ENCODE measurements at regions not wholly inside any gene's neighbourhood (a gene's known extent, or its start where the extent isn't known, plus 50 kb on each side); places are given as distances from the start of the nearest gene placed in this dataset.
"Not testable (repeated sequence)": the region's sequence is repeated elsewhere in the genome, so short reads cannot be mapped to it uniquely, and the experiment has no call there.

- Histone ChIP-seq H3K4me3 (ENCODE audit: low read depth, low read length) (no peak overlapping the region), H3K27ac (ENCODE audit: extremely low read depth, low read depth, low read length) (no peak overlapping the region), H3K36me3 (ENCODE audit: control insufficient read depth in 2 of 2, insufficient read depth in 1 of 2, low read length in 2 of 2) (no peaks in the 10 kb centered on the region), H3K4me1 (ENCODE audit: control insufficient read depth, insufficient read depth, low read length) (no peaks in the 10 kb centered on the region), H3K9me3 (ENCODE audit: control insufficient read depth, insufficient read depth, low read depth, low read length) (no peaks in the 10 kb centered on the region)
- ChIA-PET POLR2A (no interaction called here), CTCF (no interaction called here)
- TF ChIP-seq ZNF747 (tag by site-specific recombination; IDR thresholded peaks at IDR 0.05) (no peak), ZNF530 (tag by site-specific recombination; IDR thresholded peaks at IDR 0.05; ENCODE audit: low read depth) (no peak), ZNF121 (tag by site-specific recombination; IDR thresholded peaks at IDR 0.05) (no peak), ZNF654 (tag by site-specific recombination; IDR thresholded peaks at IDR 0.05; ENCODE audit: low read depth) (no peak), ZNF639 (tag by site-specific recombination; IDR thresholded peaks at IDR 0.05) (no peak), KLF8 (tag by site-specific recombination; IDR thresholded peaks at IDR 0.05) (no peak), ZNF140 (tag by site-specific recombination; IDR thresholded peaks at IDR 0.05) (no peak), ZNF433 (tag by site-specific recombination; IDR thresholded peaks at IDR 0.05; ENCODE audit: low read depth) (no peak), ZNF214 (tag by site-specific recombination; IDR thresholded peaks at IDR 0.05; ENCODE audit: borderline replicate concordance) (no peak), ZNF549 (tag by site-specific recombination; IDR thresholded peaks at IDR 0.05) (no peak), ZNF544 (tag by site-specific recombination; IDR thresholded peaks at IDR 0.05) (no peak)
These were observed 157.5 kb upstream of the SMIM31 start for GRCh38 chr4:164596318-164596878.

- Histone ChIP-seq H3K4me1 (ENCODE audit: control insufficient read depth, insufficient read depth, low read length) (no peaks in the 10 kb centered on the region), H3K27ac (ENCODE audit: extremely low read depth, low read depth, low read length) (no peak overlapping the region), H3K4me3 (ENCODE audit: low read depth, low read length) (no peak overlapping the region), H3K36me3 (ENCODE audit: control insufficient read depth in 2 of 2, insufficient read depth in 1 of 2, low read length in 2 of 2) (no peaks in the 10 kb centered on the region), H3K9me3 (ENCODE audit: control insufficient read depth, insufficient read depth, low read depth, low read length) (no peaks in the 10 kb centered on the region)
- TF ChIP-seq ZBTB48 (tag by site-specific recombination; IDR thresholded peaks at IDR 0.05) (no peak), ZNF274 (IDR thresholded peaks at IDR 0.05; ENCODE audit: low read length) (no peak), ZNF274 (tag by site-specific recombination; IDR thresholded peaks at IDR 0.05; ENCODE audit: borderline replicate concordance) (no peak)
- CTCF ChIA-PET, result no interaction called here
- POLR2A ChIA-PET, result no interaction called here
These were observed 157.0 kb upstream of the SMIM31 start for GRCh38 chr4:164596927-164597326.

- no peaks in the 10 kb centered on the region for H3K9me3 ChIP-seq (ENCODE audit: control insufficient read depth, insufficient read depth, low read depth, low read length)
- no peaks in the 10 kb centered on the region for H3K4me1 ChIP-seq (ENCODE audit: control insufficient read depth, insufficient read depth, low read length)
- POLR2A ChIA-PET, result no interaction called here
- TF ChIP-seq ZNF571 (tag by site-specific recombination; IDR thresholded peaks at IDR 0.05), result no peak
- peak; percentile 44; the same call in 1 of the 2 replicates for TF ChIP-seq ZNF280D (tag by site-specific recombination; IDR thresholded peaks at IDR 0.05)
- no peak overlapping the region for H3K4me3 ChIP-seq (ENCODE audit: low read depth, low read length)
- CTCF ChIA-PET, result interaction anchor here (0.7 kb wide), 1 partner anchor 130 kb away, joined by 3 read pairs; no protein-coding TSS in a partner anchor
- no peaks in the 10 kb centered on the region for H3K36me3 ChIP-seq (ENCODE audit: control insufficient read depth in 2 of 2, insufficient read depth in 1 of 2, low read length in 2 of 2)
- H3K27ac ChIP-seq (ENCODE audit: extremely low read depth, low read depth, low read length), result no peak overlapping the region
These were observed 152.3 kb upstream of the SMIM31 start for GRCh38 chr4:164601653-164602052.

GRCh38 chr4:164605791-164606190 is 148.1 kb upstream of the SMIM31 start:
- POLR2A ChIA-PET; H3K4me3 ChIP-seq (ENCODE audit: low read depth, low read length); H3K9me3 ChIP-seq (ENCODE audit: control insufficient read depth, insufficient read depth, low read depth, low read length); H3K36me3 ChIP-seq (ENCODE audit: control insufficient read depth in 2 of 2, insufficient read depth in 1 of 2, low read length in 2 of 2); H3K4me1 ChIP-seq (ENCODE audit: control insufficient read depth, insufficient read depth, low read length); H3K27ac ChIP-seq (ENCODE audit: extremely low read depth, low read depth, low read length): not testable (repeated sequence)
- CTCF ChIA-PET, result interaction anchor here (0.6 to 0.7 kb wide), 2 partner anchors 33 to 1055 kb away, joined by 3 to 4 read pairs; no protein-coding TSS in a partner anchor
